22Rv1 (cell line): ENCODE measurements at regions not wholly inside any gene's neighbourhood (a gene's known extent, or its start where the extent isn't known, plus 50 kb on each side); places are given as distances from the start of the nearest gene placed in this dataset.
A peak's percentile ranks its signal among the peaks of the same experiment; 100 is the strongest.

Source experiments
- H3K27ac ChIP-seq: fragments of 450-650 bp; 2 replicates; pipeline ENCODE4 v1.5.1; 2017
- CTCF ChIP-seq: fragments of 450-650 bp; IDR thresholded peaks from 2 replicates; pipeline ENCODE4 v1.5.1; 2017; ENCODE audit warnings: mild to moderate bottlenecking
- ZFX ChIP-seq: fragments of 450-650 bp; IDR thresholded peaks from 2 replicates; pipeline ENCODE4 v1.6.1; 2017; ENCODE audit warnings: antibody characterized with exemption, borderline replicate concordance

DNA sequence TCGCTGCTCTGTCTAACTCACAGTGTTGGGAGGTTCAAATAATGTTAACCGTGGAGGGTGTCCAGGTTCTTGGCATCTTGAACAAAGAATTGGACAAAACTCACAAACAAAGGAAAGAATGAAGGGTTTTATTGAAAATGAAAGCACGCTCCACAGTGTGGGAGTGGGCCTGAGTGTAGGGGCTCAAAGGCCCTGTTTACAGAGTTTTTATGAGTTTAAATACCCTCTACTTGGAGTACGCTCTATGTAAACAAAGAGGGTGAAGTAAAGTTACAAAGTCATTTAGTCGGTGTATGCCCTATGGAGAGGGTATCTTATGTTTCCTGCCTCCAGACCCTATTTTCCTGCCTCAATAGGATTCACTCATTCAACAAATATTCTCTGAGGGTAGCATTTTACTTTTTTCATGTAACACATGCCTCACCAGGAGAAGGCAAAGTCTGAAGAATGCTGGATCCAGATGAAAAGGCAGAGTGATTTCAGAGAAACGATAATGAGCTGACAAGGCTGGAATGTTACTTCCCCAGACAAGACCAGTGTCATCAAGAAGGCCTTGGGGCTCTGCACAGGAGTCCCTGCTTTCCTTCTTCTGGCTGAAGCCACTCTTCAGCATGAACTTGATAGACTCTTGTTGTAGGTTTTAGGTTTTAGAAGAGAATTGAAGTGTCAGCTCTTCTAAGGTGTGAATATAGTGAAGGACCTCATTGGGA, 163.6 kb downstream of the FAM43A start:
- H3K27ac ChIP-seq = no peak overlapping the region

GRCh38 chr3:194851254-194851653, 165.6 kb downstream of the FAM43A start:
- H3K27ac ChIP-seq = no peak overlapping the region
- no peak for TF ChIP-seq CTCF
- TF ChIP-seq ZFX = no peak

More for the DNA sequence above, 163.6 kb downstream of the FAM43A start:
- TF ChIP-seq ZFX (no peak), CTCF (no peak)

- TF ChIP-seq CTCF = no peak
- no peak for TF ChIP-seq ZFX
- H3K27ac ChIP-seq = no peak overlapping the region
Measured at GRCh38 chr3:194851941-194852340, 166.3 kb downstream of the FAM43A start.

DNA sequence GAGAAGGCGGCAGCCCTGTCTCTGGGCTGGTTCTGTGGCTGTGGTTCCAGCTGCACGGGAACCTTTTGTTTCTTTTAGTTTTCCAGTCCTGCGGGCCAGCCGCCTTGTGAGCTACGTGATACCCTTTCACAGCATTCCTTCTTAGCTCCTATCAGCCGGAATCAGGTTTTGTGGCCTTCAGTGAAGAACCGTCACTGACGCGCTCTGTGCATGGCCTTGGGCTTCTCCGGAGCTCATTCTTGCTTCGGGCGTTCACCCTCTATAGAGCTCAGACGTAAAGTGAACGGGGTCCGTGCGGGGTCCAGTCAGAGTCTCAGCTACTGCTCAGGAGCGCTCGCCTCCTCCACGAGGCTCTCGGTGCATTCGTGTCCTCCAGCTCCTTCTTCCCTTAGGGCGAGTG, 166.7 kb downstream of the FAM43A start:
- TF ChIP-seq ZFX (no peak), CTCF (no peak)
- H3K27ac ChIP-seq = no peak overlapping the region

DNA sequence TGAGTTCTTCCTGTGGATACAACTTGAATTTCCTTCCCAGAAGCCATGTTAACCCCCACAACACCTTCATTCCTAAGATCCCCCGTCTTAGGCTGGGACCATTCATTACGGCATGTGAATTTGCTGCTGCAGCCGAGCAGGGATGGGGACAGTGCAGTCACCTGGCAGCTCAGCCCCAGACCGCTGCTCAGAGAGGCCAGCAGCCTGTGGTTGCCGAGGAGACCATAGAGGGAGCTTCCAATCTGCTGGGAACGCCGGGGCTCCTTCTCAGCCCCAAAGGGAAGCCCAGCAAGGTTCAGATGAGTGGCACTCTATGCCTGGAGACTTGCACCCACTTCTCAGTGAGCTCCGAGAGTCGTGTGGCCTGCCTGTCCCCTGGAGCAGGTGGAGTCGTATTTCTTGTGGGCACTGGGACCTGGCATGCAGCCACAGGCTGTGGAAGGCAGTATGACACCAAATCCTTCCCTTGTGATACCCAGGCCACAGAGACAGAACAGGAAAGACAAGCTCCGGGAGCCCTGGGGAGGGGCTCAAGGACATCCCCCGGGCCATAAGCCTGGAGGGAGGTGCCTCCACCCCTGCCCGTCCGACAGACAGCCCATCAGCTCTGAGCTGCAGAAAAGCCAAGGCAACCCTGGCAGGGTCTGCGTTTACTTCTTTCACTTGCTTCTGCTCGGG, 167.3 kb downstream of the FAM43A start:
- H3K27ac ChIP-seq = no peak overlapping the region
- TF ChIP-seq ZFX (no peak), CTCF (no peak)

GRCh38 chr3:194854206-194854605, 168.5 kb downstream of the FAM43A start:
- H3K27ac ChIP-seq = peak overlapping the region; percentile 63
- TF ChIP-seq CTCF (no peak), ZFX (no peak)
